ENCODE measurements at regions not wholly inside any gene's neighbourhood (a gene's known extent, or its start where the extent isn't known, plus 50 kb on each side); places are given as distances from the start of the nearest gene placed in this dataset.

DNA sequence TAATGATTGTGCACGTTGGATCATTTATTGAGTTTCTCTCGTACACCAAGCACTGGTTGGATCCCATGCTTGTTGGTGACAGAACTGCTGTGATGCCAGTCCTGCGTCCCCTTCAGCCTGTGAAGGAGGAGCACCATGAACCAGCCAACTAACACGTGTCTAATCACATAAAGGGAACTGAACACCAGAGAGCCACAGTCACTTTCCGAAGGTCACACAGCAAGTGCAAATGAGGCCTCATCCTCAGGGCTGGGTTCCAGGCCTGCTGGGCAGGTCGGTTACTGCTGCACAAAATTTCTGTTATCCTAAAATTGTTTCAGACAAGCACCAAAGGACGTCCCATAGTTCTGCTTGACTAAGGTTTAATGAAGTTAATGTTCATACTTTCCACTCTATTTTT is 332.0 kb upstream of the ZNF32 start:
- 89% methylated on average over 7 of the region's 7 CpGs; no CpG with 5 or more reads in 1 of the 2 experiments for WGBS, 2 experiments (ENCODE audit: extremely low coverage in 1 of 2, insufficient coverage in 1 of 2, insufficient read length in 1 of 2, insufficient replicate concordance in 2 of 2, low coverage in 1 of 2, low lambda C conversion rate in 2 of 2, missing lambda C conversion rate in 1 of 2)
- DNase-seq (ENCODE audit: low read depth in 1 of 2, low spot score in 2 of 2) (no peak), FAIRE-seq (no peak)
- Histone ChIP-seq H3K56ac (replicated peaks; ENCODE audit: insufficient read length, low read depth, low read length) (no peak overlapping the region), H2AK5ac (ENCODE audit: low read depth, low read length) (no peak overlapping the region), H4K20me1 (replicated peaks in 1 of 2; ENCODE audit: control insufficient read depth in 1 of 2, insufficient read depth in 2 of 2, low read length in 2 of 2) (no peaks in the 10 kb centered on the region), H3K4me2 (ENCODE audit: insufficient read depth in 1 of 2, low read depth in 2 of 2, low read length in 2 of 2) (no peak overlapping the region), H3K79me1 (ENCODE audit: low read depth, low read length) (no peaks in the 10 kb centered on the region), H2BK15ac (ENCODE audit: low read length) (no peak overlapping the region), H3K79me2 (ENCODE audit: control insufficient read depth in 1 of 2, insufficient read depth in 2 of 2, low read length in 2 of 2) (no peaks in the 10 kb centered on the region), H3K9me3 (ENCODE audit: insufficient read depth in 2 of 2, low read depth in 1 of 2, low read length in 1 of 2) (no peaks in the 10 kb centered on the region), H4K5ac (ENCODE audit: insufficient read length, low read depth, low read length) (no peak overlapping the region), H2BK12ac (ENCODE audit: low read depth, low read length) (no peak overlapping the region), H2BK120ac (replicated peaks; ENCODE audit: low read depth, low read length) (no peak overlapping the region), H3K27me3 (replicated peaks in 1 of 4; ENCODE audit: control insufficient read depth in 3 of 4, extremely low read depth in 1 of 4, insufficient read depth in 3 of 4, low read length in 3 of 4) (no peaks in the 10 kb centered on the region), H3K4ac (replicated peaks; ENCODE audit: insufficient read length, low read depth, low read length) (no peak overlapping the region), H3K36me3 (ENCODE audit: control insufficient read depth in 2 of 4, insufficient read depth in 4 of 4, low read length in 3 of 4) (no peaks in the 10 kb centered on the region), H3K4me3 (ENCODE audit: extremely low read depth in 1 of 4, insufficient read depth in 2 of 4, low read depth in 3 of 4, low read length in 4 of 4) (no peak overlapping the region), H2BK20ac (ENCODE audit: low read length) (no peak overlapping the region), H4K91ac (replicated peaks; ENCODE audit: insufficient read length, low read length) (no peak overlapping the region), H3K9ac (replicated peaks in 1 of 4; ENCODE audit: extremely low read depth in 1 of 4, low read depth in 3 of 4, low read length in 3 of 4) (no peak overlapping the region), H4K8ac (ENCODE audit: extremely low read depth, insufficient read depth, low read length) (no peak overlapping the region), H3K27ac (ENCODE audit: low read depth, low read length) (no peak overlapping the region), H3K23ac (ENCODE audit: insufficient read length) (no peak overlapping the region), H3K14ac (ENCODE audit: insufficient read length) (no peak overlapping the region), H2BK5ac (ENCODE audit: low read depth, low read length) (no peak overlapping the region), H2AFZ (ENCODE audit: low read length) (no peak overlapping the region), H3K23me2 (ENCODE audit: low read depth, low read length) (no peaks in the 10 kb centered on the region), H3K4me1 (replicated peaks in 1 of 4; ENCODE audit: control insufficient read depth in 3 of 4, insufficient read depth in 4 of 4, low read length in 3 of 4) (no peaks in the 10 kb centered on the region), H3K18ac (ENCODE audit: extremely low read depth, low read length) (no peak overlapping the region)
- ChIA-PET POLR2A (ENCODE audit: partially characterized antibody) (no interaction called here), CTCF (ENCODE audit: partially characterized antibody) (no interaction called here)
- TF ChIP-seq CHD7 (IDR thresholded peaks at IDR 0.05; ENCODE audit: insufficient replicate concordance, low read length) = no peak

Data from H1 (cell line).